Neutrophil (primary cell): ENCODE measurements at regions not wholly inside any gene's neighbourhood (a gene's known extent, or its start where the extent isn't known, plus 50 kb on each side); places are given as distances from the start of the nearest gene placed in this dataset.

ENCODE experiments used
- H3K27ac ChIP-seq: fragments of 200-600 bp; sonication (generic); 2 replicates; pipeline ENCODE4 v1.5.1; 2016; ENCODE audit warnings: mild to moderate bottlenecking, moderate library complexity
- H3K27me3 ChIP-seq: fragments of 200-600 bp; sonication (generic); 2 replicates; pipeline ENCODE4 v1.6.0; 2016; ENCODE audit warnings: mild to moderate bottlenecking
- H3K36me3 ChIP-seq: fragments of 200-600 bp; sonication (generic); 2 replicates; pipeline ENCODE4 v1.5.1; 2017
- H3K4me1 ChIP-seq, 2 experiments: fragments of 200-600 bp in 1 of 2; sonication (generic) in 1 of 2; 1 replicate in 1 of 2; 2 replicates in 1 of 2; pipeline versions ENCODE4 v1.5.1 to v1.6.1; 2013 to 2016; ENCODE audit warnings: low read depth in 1 of 2, low read length in 1 of 2, mild to moderate bottlenecking in 1 of 2, moderate library complexity in 1 of 2; ENCODE audit not compliant: control insufficient read depth in 1 of 2, insufficient read depth in 1 of 2
- H3K4me3 ChIP-seq, 2 experiments: fragments of 200-600 bp in 1 of 2; sonication (generic) in 1 of 2; 1 replicate in 1 of 2; 2 replicates in 1 of 2; pipeline ENCODE4 v1.5.1; 2013 to 2016; ENCODE audit warnings: low read depth in 1 of 2, low read length in 1 of 2, mild to moderate bottlenecking in 1 of 2, moderate library complexity in 1 of 2
- H3K9me3 ChIP-seq: fragments of 200-600 bp; sonication (generic); 2 replicates; pipeline ENCODE4 v1.5.1; 2016
- CTCF ChIP-seq: fragments of 200-600 bp; sonication (generic); IDR thresholded peaks from 2 replicates; pipeline ENCODE4 v1.5.1; 2016; ENCODE audit warnings: antibody characterized with exemption

GRCh38 chr6:119467488-119468081 lies 118.0 kb upstream of the MAN1A1 start:
- H3K27ac ChIP-seq = no peak overlapping the region
- no peaks in the 10 kb centered on the region for H3K36me3 ChIP-seq
- TF ChIP-seq CTCF = no peak

GRCh38 chr6:119466226-119466625 lies 116.7 kb upstream of the MAN1A1 start:
- Histone ChIP-seq H3K27me3 (no peaks in the 10 kb centered on the region), H3K27ac (no peak overlapping the region), H3K36me3 (no peaks in the 10 kb centered on the region), H3K4me3 (no peak overlapping the region), H3K9me3 (no peaks in the 10 kb centered on the region), H3K4me1 (peaks cover 0 to 8% of the 10 kb centered on the region in 2 experiments)
- no peak for TF ChIP-seq CTCF

More at GRCh38 chr6:119467488-119468081, 118.0 kb upstream of the MAN1A1 start:
- Histone ChIP-seq H3K4me1 (peaks cover 0 to 8% of the 10 kb centered on the region in 2 experiments), H3K27me3 (no peaks in the 10 kb centered on the region), H3K4me3 (no peak overlapping the region), H3K9me3 (no peaks in the 10 kb centered on the region)

- no peaks in the 10 kb centered on the region for H3K9me3 ChIP-seq
These were observed 113.6 kb upstream of the MAN1A1 start for GRCh38 chr6:119463081-119463626.

GRCh38 chr6:119461187-119461586 lies 111.6 kb upstream of the MAN1A1 start:
- no peak overlapping the region for H3K4me3 ChIP-seq
- H3K9me3 ChIP-seq = no peaks in the 10 kb centered on the region
- no peaks in the 10 kb centered on the region for H3K27me3 ChIP-seq
- no peak for TF ChIP-seq CTCF
- no peaks in the 10 kb centered on the region for H3K36me3 ChIP-seq
- no peaks in the 10 kb centered on the region for H3K4me1 ChIP-seq
- H3K27ac ChIP-seq = no peak overlapping the region

More at GRCh38 chr6:119463081-119463626, 113.6 kb upstream of the MAN1A1 start:
- TF ChIP-seq CTCF = no peak
- H3K4me1 ChIP-seq = peaks cover 0 to 8% of the 10 kb centered on the region in 2 experiments
- H3K27me3 ChIP-seq = no peaks in the 10 kb centered on the region
- no peak overlapping the region for H3K27ac ChIP-seq
- H3K4me3 ChIP-seq = no peak overlapping the region
- H3K36me3 ChIP-seq = no peaks in the 10 kb centered on the region

GRCh38 chr6:119459207-119459974 lies 109.8 kb upstream of the MAN1A1 start:
- no peaks in the 10 kb centered on the region for H3K27me3 ChIP-seq
- H3K27ac ChIP-seq = no peak overlapping the region
- no peaks in the 10 kb centered on the region for H3K36me3 ChIP-seq
- no peak overlapping the region for H3K4me3 ChIP-seq
- H3K9me3 ChIP-seq = no peaks in the 10 kb centered on the region
- H3K4me1 ChIP-seq = no peaks in the 10 kb centered on the region
- TF ChIP-seq CTCF = no peak
